HEK293 (cell line): ENCODE measurements at regions not wholly inside any gene's neighbourhood (a gene's known extent, or its start where the extent isn't known, plus 50 kb on each side); places are given as distances from the start of the nearest gene placed in this dataset.

Source experiments
- AEBP2 ChIP-seq: fragments of 450-650 bp; formaldehyde crosslinking; IDR thresholded peaks from 2 replicates; pipeline ENCODE4 v1.5.1; 2016; ENCODE audit warnings: missing biosample characterization, missing genetic modification characterization, borderline replicate concordance
- ATF2 ChIP-seq: fragments of 450-650 bp; formaldehyde crosslinking; IDR thresholded peaks from 2 replicates; pipeline ENCODE4 v1.5.1; 2016; ENCODE audit warnings: missing biosample characterization, missing genetic modification characterization, low read depth
- BCL11B ChIP-seq: fragments of 450-650 bp; formaldehyde crosslinking; IDR thresholded peaks from 2 replicates; pipeline ENCODE4 v1.5.1; 2016; ENCODE audit warnings: low read depth, missing biosample characterization, missing genetic modification characterization
- GLI4 ChIP-seq: fragments of 450-650 bp; formaldehyde crosslinking; IDR thresholded peaks from 2 replicates; pipeline ENCODE4 v1.5.1; 2016; ENCODE audit warnings: missing biosample characterization, missing genetic modification characterization
- KLF10 ChIP-seq: fragments of 450-650 bp; IDR thresholded peaks from 2 replicates; pipeline ENCODE4 v1.5.1; 2018; ENCODE audit warnings: missing biosample characterization, mild to moderate bottlenecking, missing genetic modification characterization
- PRDM1 ChIP-seq: fragments of 450-650 bp; formaldehyde crosslinking; IDR thresholded peaks from 2 replicates; pipeline ENCODE4; 2016; ENCODE audit warnings: missing biosample characterization, missing genetic modification characterization
- PRDM10 ChIP-seq: fragments of 450-650 bp; formaldehyde crosslinking; IDR thresholded peaks from 2 replicates; pipeline ENCODE4 v1.5.1; 2016; ENCODE audit warnings: missing biosample characterization, missing genetic modification characterization
- PRDM4 ChIP-seq: fragments of 450-650 bp; formaldehyde crosslinking; IDR thresholded peaks from 2 replicates; pipeline ENCODE4 v1.5.1; 2017; ENCODE audit warnings: missing biosample characterization, missing genetic modification characterization
- SCRT1 ChIP-seq: fragments of 450-650 bp; formaldehyde crosslinking; IDR thresholded peaks from 2 replicates; pipeline ENCODE4 v1.5.1; 2016; ENCODE audit warnings: missing biosample characterization, missing genetic modification characterization, borderline replicate concordance
- SP3 ChIP-seq: fragments of 450-650 bp; formaldehyde crosslinking; IDR thresholded peaks from 2 replicates; pipeline ENCODE4 v1.5.1; 2016; ENCODE audit warnings: missing biosample characterization, missing genetic modification characterization
- WT1 ChIP-seq: fragments of 450-650 bp; formaldehyde crosslinking; IDR thresholded peaks from 2 replicates; pipeline ENCODE4 v1.5.1; 2016; ENCODE audit warnings: missing biosample characterization, missing genetic modification characterization
- ZBTB8A ChIP-seq: fragments of 450-650 bp; formaldehyde crosslinking; IDR thresholded peaks from 2 replicates; pipeline ENCODE4 v1.5.1; 2016; ENCODE audit warnings: missing biosample characterization, missing genetic modification characterization
- ZEB2 ChIP-seq: fragments of 450-650 bp; formaldehyde crosslinking; IDR thresholded peaks from 2 replicates; pipeline ENCODE4 v1.5.1; 2016; ENCODE audit warnings: missing biosample characterization, missing genetic modification characterization
- ZNF248 ChIP-seq: fragments of 450-650 bp; formaldehyde crosslinking; IDR thresholded peaks from 2 replicates; pipeline ENCODE4 v1.5.1; 2017; ENCODE audit warnings: missing biosample characterization, missing genetic modification characterization
- ZNF266 ChIP-seq: fragments of 450-650 bp; formaldehyde crosslinking; IDR thresholded peaks from 2 replicates; pipeline ENCODE4 v1.5.1; 2016; ENCODE audit warnings: missing biosample characterization, missing genetic modification characterization, low read depth
- ZNF274 ChIP-seq, 2 experiments: fragments of 200-500 bp in 1 of 2; fragments of 450-650 bp in 1 of 2; sonication (Bioruptor generic) in 1 of 2; formaldehyde crosslinking in 1 of 2; IDR thresholded peaks; 2 replicates each; pipeline versions ENCODE4 v1.5.1 to v1.6.1; 2014 to 2016; ENCODE audit warnings: borderline replicate concordance in 1 of 2, inconsistent platforms in 1 of 2, low read length in 1 of 2, missing biosample characterization in 1 of 2, missing genetic modification characterization in 1 of 2
- ZNF280C ChIP-seq: fragments of 450-650 bp; formaldehyde crosslinking; IDR thresholded peaks from 2 replicates; pipeline ENCODE4 v1.5.1; 2016; ENCODE audit warnings: missing biosample characterization, missing genetic modification characterization
- ZNF311 ChIP-seq: fragments of 450-650 bp; formaldehyde crosslinking; IDR thresholded peaks from 2 replicates; pipeline ENCODE4 v1.5.1; 2017; ENCODE audit warnings: missing biosample characterization, missing genetic modification characterization, borderline replicate concordance
- ZNF335 ChIP-seq: fragments of 450-650 bp; formaldehyde crosslinking; conservative IDR thresholded peaks from 2 replicates; pipeline ENCODE4 v1.5.1; 2016; ENCODE audit warnings: missing biosample characterization, missing genetic modification characterization
- ZNF362 ChIP-seq: fragments of 450-650 bp; formaldehyde crosslinking; IDR thresholded peaks from 2 replicates; pipeline ENCODE4 v1.5.1; 2016; ENCODE audit warnings: missing biosample characterization, missing genetic modification characterization
- ZNF48 ChIP-seq: fragments of 450-650 bp; formaldehyde crosslinking; IDR thresholded peaks from 2 replicates; pipeline ENCODE4 v1.5.1; 2016; ENCODE audit warnings: missing biosample characterization, missing genetic modification characterization
- ZNF544 ChIP-seq: fragments of 450-650 bp; formaldehyde crosslinking; IDR thresholded peaks from 2 replicates; pipeline ENCODE4 v1.5.0; 2017; ENCODE audit warnings: missing biosample characterization, missing genetic modification characterization
- ZNF76 ChIP-seq: fragments of 450-650 bp; formaldehyde crosslinking; IDR thresholded peaks from 2 replicates; pipeline ENCODE4; 2016; ENCODE audit warnings: low read depth, missing biosample characterization, missing genetic modification characterization, borderline replicate concordance
- ZSCAN5A ChIP-seq: fragments of 450-650 bp; formaldehyde crosslinking; IDR thresholded peaks from 2 replicates; pipeline ENCODE4 v1.5.1; 2016; ENCODE audit warnings: missing biosample characterization, missing genetic modification characterization
- ZXDB ChIP-seq: fragments of 450-650 bp; formaldehyde crosslinking; IDR thresholded peaks from 2 replicates; pipeline ENCODE4 v1.5.1; 2016; ENCODE audit warnings: missing biosample characterization, missing genetic modification characterization

GRCh38 chr15:92831655-92832328 lies 68.3 kb upstream of the CHD2 start (continued):
- TF ChIP-seq ZNF362 (tag by site-specific recombination) (no peak), ZNF280C (tag by site-specific recombination) (no peak), GLI4 (no peak), ZEB2 (tag by site-specific recombination) (peak; percentile 94), ZNF274 (IDR thresholded peaks at IDR 0.05; ENCODE audit: low read length) (no peak), ZNF274 (tag by site-specific recombination; IDR thresholded peaks at IDR 0.05; ENCODE audit: borderline replicate concordance) (no peak), ZNF544 (tag by site-specific recombination) (no peak), SP3 (tag by site-specific recombination) (peak; percentile 52; the same call in 1 of the 2 replicates), ZNF48 (tag by site-specific recombination) (no peak), ZSCAN5A (tag by site-specific recombination) (no peak), KLF10 (peak; percentile 95), ZBTB8A (tag by site-specific recombination) (peak; percentile 99), ZNF248 (tag by site-specific recombination) (no peak), SCRT1 (tag by site-specific recombination) (no peak), ATF2 (tag by site-specific recombination) (no peak; the same call in 1 of the 2 replicates), PRDM4 (tag by site-specific recombination) (no peak), PRDM10 (tag by site-specific recombination) (peak; percentile 61; the same call in 1 of the 2 replicates), AEBP2 (tag by site-specific recombination) (no peak), ZNF76 (tag by site-specific recombination) (peak; percentile 48; the same call in 1 of the 2 replicates), ZXDB (tag by site-specific recombination) (peak; percentile 92), BCL11B (tag by site-specific recombination) (no peak), WT1 (tag by site-specific recombination) (peak; percentile 95), ZNF335 (tag by site-specific recombination) (peak; percentile 80), PRDM1 (tag by site-specific recombination) (peak; percentile 87), ZNF266 (no peak), ZNF311 (no peak)
